Ovary (tissue), 7 donors: ENCODE measurements at regions not wholly inside any gene's neighbourhood (a gene's known extent, or its start where the extent isn't known, plus 50 kb on each side); places are given as distances from the start of the nearest gene placed in this dataset.

ENCODE experiments used
- DNase-seq, 5 donors: peaks; one replicate each; pipeline ENCODE4 v3.0.0-alpha.2; 2019 to 2020
- H3K27ac ChIP-seq, 2 donors: fragments of 200-600 bp; one replicate each; pipeline versions ENCODE4 v1.5.1 to v1.8.0; 2019 to 2022
- H3K27me3 ChIP-seq: fragments of 200-600 bp; one replicate; pipeline ENCODE4 v1.8.0; 2022
- H3K36me3 ChIP-seq: fragments of 200-600 bp; sonication (generic); one replicate; pipeline ENCODE4 v1.5.1; 2019
- H3K4me1 ChIP-seq: one replicate; pipeline ENCODE4 v1.8.1; 2013; ENCODE audit warnings: mild to moderate bottlenecking, moderate library complexity; ENCODE audit not compliant: insufficient read depth
- H3K4me3 ChIP-seq: fragments of 200-600 bp; sonication (generic); one replicate; pipeline ENCODE4 v1.5.1; 2017
- H3K9me3 ChIP-seq, 2 donors: fragments of 200-600 bp in 1 of 2; sonication (generic) in 1 of 2; one replicate each; pipeline versions ENCODE4 v1.5.1 to v1.8.1; 2013 to 2019; ENCODE audit warnings: mild to moderate bottlenecking in 1 of 2, moderate library complexity in 1 of 2
- CTCF ChIP-seq, 3 donors: fragments of 450-650 bp in 2 of 3; fragments of 200-600 bp in 1 of 3; IDR thresholded peaks; one replicate each; pipeline versions ENCODE4 v1.5.1 to v1.8.0; 2016 to 2022; ENCODE audit warnings: antibody characterized with exemption in 3 of 3, mild to moderate bottlenecking in 1 of 3
- EP300 ChIP-seq: sonication (generic); formaldehyde crosslinking; IDR thresholded peaks from one replicate; pipeline ENCODE4 v1.6.1; 2017; ENCODE audit warnings: antibody characterized with exemption
- POLR2A ChIP-seq: fragments of 450-650 bp; IDR thresholded peaks from one replicate; pipeline ENCODE4 v1.6.1; 2017; ENCODE audit warnings: antibody characterized with exemption, mild to moderate bottlenecking, moderate library complexity
- WGBS, 3 donors: extraction: QIAGEN DNeasy Blood & Tissue Kit in 1 of 3; methylation state at CpG; one replicate each; pipeline versions ENCODE4 v1.1.5 to v1.1.7; 2013 to 2017; 5-methylcytosine and 5-hydroxymethylcytosine counted together
- intact Hi-C, 4 donors: fragments of 100-400 bp; cut with DNase I; formaldehyde crosslinking; loops; one replicate each; pipeline versions ENCODE4 v1.11.0 to v1.15.1; 2022 to 2023
- donor health status: DM: no; HTN: no; CAD: no; lungs with moderate emphysema.
- donor health status: DM: no; HTN: no; CAD: no.
- donor health status: Bipolar disorder and iron deficiency.
- donor health status: DM: no; HTN: no; CAD: no.
- donor health status: DM: yes; HTN: yes; CAD: no.

GRCh38 chr2:7539077-7539476 is 621.9 kb downstream of the RNF144A start:
- 76 to 89% (median 87%) methylated on average over 4 of the region's 4 CpGs for WGBS, 3 donors
- H3K4me3 ChIP-seq = no peak overlapping the region

GRCh38 chr2:7539760-7540159 is 622.5 kb downstream of the RNF144A start:
- no peaks in the 10 kb centered on the region for H3K27me3 ChIP-seq
- no peaks in the 10 kb centered on the region for H3K4me1 ChIP-seq
- no peak overlapping the region for H3K27ac ChIP-seq
- no peaks in the 10 kb centered on the region for H3K9me3 ChIP-seq
- TF ChIP-seq CTCF (IDR thresholded peaks at IDR 0.05) (no peak), POLR2A (no peak), EP300 (no peak)
- no peak for DNase-seq
- H3K4me3 ChIP-seq = no peak overlapping the region
- no peaks in the 10 kb centered on the region for H3K36me3 ChIP-seq
- WGBS, 3 donors = 79 to 93% (median 92%) methylated on average over 5 of the region's 5 CpGs
- intact Hi-C loops = no loop called here

More at GRCh38 chr2:7539077-7539476, 621.9 kb downstream of the RNF144A start:
- intact Hi-C loops = no loop called here
- Histone ChIP-seq H3K27me3 (no peaks in the 10 kb centered on the region), H3K9me3 (no peaks in the 10 kb centered on the region), H3K36me3 (no peaks in the 10 kb centered on the region), H3K27ac (no peak overlapping the region), H3K4me1 (no peaks in the 10 kb centered on the region)
- DNase-seq = no peak
- TF ChIP-seq EP300 (no peak), CTCF (IDR thresholded peaks at IDR 0.05) (no peak), POLR2A (no peak)

- Histone ChIP-seq H3K9me3 (no peaks in the 10 kb centered on the region), H3K27ac (no peak overlapping the region), H3K4me3 (no peak overlapping the region), H3K36me3 (no peaks in the 10 kb centered on the region), H3K4me1 (no peaks in the 10 kb centered on the region), H3K27me3 (no peaks in the 10 kb centered on the region)
- 74 to 84% (median 75%) methylated on average over 4 to 5 of the region's 5 CpGs for WGBS, 3 donors
- DNase-seq = no peak
- intact Hi-C loops = no loop called here
- TF ChIP-seq POLR2A = no peak
- no peak for TF ChIP-seq EP300
- TF ChIP-seq CTCF (IDR thresholded peaks at IDR 0.05) = no peak
Observed at GRCh38 chr2:7552825-7553570, 635.8 kb downstream of the RNF144A start.

GRCh38 chr2:7555260-7555659 is 638.0 kb downstream of the RNF144A start:
- H3K4me1 ChIP-seq = no peaks in the 10 kb centered on the region
- WGBS, 3 donors = 86 to 88% (median 87%) methylated on average over 10 of the region's 10 CpGs
- no peak for TF ChIP-seq CTCF (IDR thresholded peaks at IDR 0.05)
- no peak for TF ChIP-seq EP300
- no peak for TF ChIP-seq POLR2A
- H3K9me3 ChIP-seq = no peaks in the 10 kb centered on the region
- no peak for DNase-seq
- no peak overlapping the region for H3K27ac ChIP-seq
- no peaks in the 10 kb centered on the region for H3K36me3 ChIP-seq
- intact Hi-C loops = no loop called here
- no peak overlapping the region for H3K4me3 ChIP-seq
- no peaks in the 10 kb centered on the region for H3K27me3 ChIP-seq
